ENCODE measurements at regions not wholly inside any gene's neighbourhood (a gene's known extent, or its start where the extent isn't known, plus 50 kb on each side); places are given as distances from the start of the nearest gene placed in this dataset.

DNA sequence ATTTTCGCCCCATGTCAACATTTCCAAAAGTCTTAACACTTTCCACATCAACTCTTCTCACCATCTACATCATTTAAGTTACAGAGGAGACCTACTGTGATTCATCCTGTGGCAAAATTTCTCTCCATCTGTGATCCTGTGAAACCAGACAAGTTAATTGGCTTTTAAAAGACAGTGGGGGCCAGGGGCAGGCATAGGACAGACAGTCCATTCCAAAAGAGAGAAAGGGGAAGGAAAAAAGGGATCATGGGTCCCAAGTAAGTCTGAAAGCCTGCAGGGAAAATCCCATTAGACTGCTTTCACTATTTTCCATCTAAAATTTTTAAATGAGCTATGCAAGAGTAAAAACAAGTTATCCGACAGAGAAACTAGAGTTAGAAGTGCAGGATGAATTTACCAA, 121.0 kb downstream of the MRPL57 start:
- no peak for TF ChIP-seq TAF1 (IDR thresholded peaks at IDR 0.05; ENCODE audit: low read depth, low read length)
- TF ChIP-seq POLR2A (IDR thresholded peaks at IDR 0.05; ENCODE audit: low read depth, low read length) = no peak
- TF ChIP-seq PAX5 (IDR thresholded peaks at IDR 0.05; ENCODE audit: insufficient read depth, low read length, severe bottlenecking) = no peak
- TF ChIP-seq POLR2AphosphoS5 (IDR thresholded peaks at IDR 0.05; ENCODE audit: low read depth, low read length) = no peak
- TF ChIP-seq POU2F2 (IDR thresholded peaks at IDR 0.05; ENCODE audit: low read depth, low read length) = no peak

Data from GM12891 (cell line).